SK-N-DZ (cell line): ENCODE measurements at regions not wholly inside any gene's neighbourhood (a gene's known extent, or its start where the extent isn't known, plus 50 kb on each side); places are given as distances from the start of the nearest gene placed in this dataset.

ENCODE experiments used
- DNase-seq: peaks from one replicate; pipeline ENCODE4 v3.0.0-alpha.2; 2015; ENCODE audit warnings: low spot score

GRCh38 chr10:90975096-90975495 is 54.2 kb upstream of the ANKRD1 start:
- no peak for DNase-seq

- no peak for DNase-seq
Observed at GRCh38 chr10:90977162-90977854, 56.4 kb upstream of the ANKRD1 start.

- DNase-seq: no peak
Observed at GRCh38 chr10:90977855-90978486, 57.1 kb upstream of the ANKRD1 start.

GRCh38 chr10:90982406-90983008 is 61.6 kb upstream of the ANKRD1 start:
- DNase-seq: no peak

GRCh38 chr10:90983914-90984549 is 63.1 kb upstream of the ANKRD1 start:
- DNase-seq: no peak

- no peak for DNase-seq
Observed at GRCh38 chr10:90984898-90985297, 64.0 kb upstream of the ANKRD1 start.

GRCh38 chr10:90985321-90985933 is 64.5 kb upstream of the ANKRD1 start:
- no peak for DNase-seq

- no peak for DNase-seq
Observed at GRCh38 chr10:90986136-90986760, 65.4 kb upstream of the ANKRD1 start.

GRCh38 chr10:90986870-90987269 is 66.0 kb upstream of the ANKRD1 start:
- DNase-seq: no peak

- no peak for DNase-seq
Observed at GRCh38 chr10:90987383-90987782, 66.5 kb upstream of the ANKRD1 start.

GRCh38 chr10:90988024-90988423 is 67.1 kb upstream of the ANKRD1 start:
- no peak for DNase-seq

GRCh38 chr10:90988802-90989201 is 67.9 kb upstream of the ANKRD1 start:
- no peak for DNase-seq

- no peak for DNase-seq
Observed at GRCh38 chr10:90989378-90989777, 68.5 kb upstream of the ANKRD1 start.

- DNase-seq: no peak
Observed at GRCh38 chr10:90992462-90992861, 71.6 kb upstream of the ANKRD1 start.

- no peak for DNase-seq
Observed at GRCh38 chr10:90993340-90993739, 72.5 kb upstream of the ANKRD1 start.

- DNase-seq: peak; percentile 62
Observed at GRCh38 chr10:90997670-90998069, 76.8 kb upstream of the ANKRD1 start.

- no peak for DNase-seq
Observed at GRCh38 chr10:90998733-90999511, 78.0 kb upstream of the ANKRD1 start.

- no peak for DNase-seq
Observed at GRCh38 chr10:90999512-91000172, 78.8 kb upstream of the ANKRD1 start.

GRCh38 chr10:91000470-91000869 is 79.6 kb upstream of the ANKRD1 start:
- DNase-seq: peak; percentile 23

- no peak for DNase-seq
Observed at GRCh38 chr10:91000985-91001384, 80.1 kb upstream of the ANKRD1 start.
